Glomerular visceral epithelial cell (primary cell): ENCODE measurements at regions not wholly inside any gene's neighbourhood (a gene's known extent, or its start where the extent isn't known, plus 50 kb on each side); places are given as distances from the start of the nearest gene placed in this dataset.
"Not testable (repeated sequence)": the region's sequence is repeated elsewhere in the genome, so short reads cannot be mapped to it uniquely, and the experiment has no call there.

Source experiments
- DNase-seq: peaks from one replicate; pipeline ENCODE4 v3.0.0-alpha.2; 2016; ENCODE audit errors: extremely low spot score

DNA sequence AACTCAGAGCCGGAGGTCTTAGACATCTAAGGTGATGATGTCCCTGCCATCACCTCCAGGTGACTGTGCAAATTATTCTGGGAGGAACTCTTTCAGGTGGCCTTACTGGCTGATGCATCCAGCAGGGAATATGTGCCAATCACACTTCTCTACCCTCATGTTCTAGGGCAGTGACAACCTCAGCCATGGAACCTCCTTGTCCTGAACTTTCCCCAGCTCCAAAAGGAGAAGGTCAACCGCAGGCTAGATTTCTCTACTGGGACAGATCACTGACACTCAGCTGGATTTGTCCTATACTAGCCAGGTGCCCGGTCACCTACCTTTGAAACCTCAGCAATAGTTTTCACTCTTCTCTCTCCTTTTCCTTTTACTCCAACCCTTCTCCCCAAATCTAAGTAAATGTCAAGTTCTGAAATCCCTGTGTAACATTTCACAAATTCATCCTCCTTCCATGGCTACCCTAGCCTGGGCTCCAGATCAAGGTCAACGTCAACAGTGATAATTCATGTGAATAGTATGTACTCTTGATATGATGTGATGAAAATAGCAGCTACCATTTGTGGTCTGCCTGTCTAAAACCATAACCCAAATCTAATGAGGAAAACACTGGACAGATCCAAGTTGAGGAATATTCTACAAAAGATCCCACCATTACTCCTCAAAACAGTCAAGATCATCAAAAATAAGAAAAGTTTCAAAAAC is 115.0 kb upstream of the EGLN3 start:
- DNase-seq = no peak

- DNase-seq = no peak
Measured at GRCh38 chr14:34065236-34065635, 114.4 kb upstream of the EGLN3 start.

DNA sequence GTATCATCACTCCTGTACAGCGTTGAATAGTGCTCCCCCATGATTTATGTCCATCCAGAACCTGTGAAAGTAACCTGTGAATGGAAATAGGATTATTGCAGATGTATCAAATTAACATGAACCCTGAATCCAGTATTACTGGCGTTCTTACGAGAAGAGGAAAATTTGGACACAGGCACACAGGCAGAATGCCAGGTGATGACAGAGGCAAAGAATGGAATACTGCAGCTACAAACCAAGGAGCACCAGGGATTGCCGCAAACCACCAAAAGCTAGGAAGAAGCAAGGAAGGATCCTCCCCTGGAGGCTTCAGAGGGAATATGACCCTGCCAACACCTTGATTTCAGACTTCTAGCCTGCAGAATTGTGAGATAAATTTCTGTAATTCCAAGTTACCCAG is 113.5 kb upstream of the EGLN3 start:
- no peak for DNase-seq

- DNase-seq = no peak
Measured at GRCh38 chr14:34063470-34064164, 112.7 kb upstream of the EGLN3 start.

DNA sequence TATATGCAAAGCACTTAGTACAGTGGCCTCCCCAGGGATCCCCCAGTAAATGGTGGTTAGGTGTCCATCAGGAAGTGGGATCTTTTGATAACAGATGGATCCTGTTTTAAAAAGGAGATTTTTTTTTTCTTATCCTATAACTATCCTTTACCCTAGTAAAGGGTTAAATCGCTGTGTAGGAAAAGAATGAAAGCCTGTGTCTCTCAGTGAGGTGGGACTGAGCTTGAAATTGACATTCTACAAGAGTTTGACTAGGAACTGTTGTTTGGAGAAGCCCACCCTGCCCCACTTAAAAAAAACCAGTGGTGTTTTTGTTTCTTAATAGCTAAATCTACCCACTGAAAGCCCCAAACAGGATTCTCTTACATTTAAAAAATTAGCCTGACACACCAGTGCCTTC is 112.2 kb upstream of the EGLN3 start:
- DNase-seq = no peak

- no peak for DNase-seq
Measured at GRCh38 chr14:34062353-34062973, 111.6 kb upstream of the EGLN3 start.

GRCh38 chr14:34060651-34060999 is 109.8 kb upstream of the EGLN3 start:
- no peak for DNase-seq

DNA sequence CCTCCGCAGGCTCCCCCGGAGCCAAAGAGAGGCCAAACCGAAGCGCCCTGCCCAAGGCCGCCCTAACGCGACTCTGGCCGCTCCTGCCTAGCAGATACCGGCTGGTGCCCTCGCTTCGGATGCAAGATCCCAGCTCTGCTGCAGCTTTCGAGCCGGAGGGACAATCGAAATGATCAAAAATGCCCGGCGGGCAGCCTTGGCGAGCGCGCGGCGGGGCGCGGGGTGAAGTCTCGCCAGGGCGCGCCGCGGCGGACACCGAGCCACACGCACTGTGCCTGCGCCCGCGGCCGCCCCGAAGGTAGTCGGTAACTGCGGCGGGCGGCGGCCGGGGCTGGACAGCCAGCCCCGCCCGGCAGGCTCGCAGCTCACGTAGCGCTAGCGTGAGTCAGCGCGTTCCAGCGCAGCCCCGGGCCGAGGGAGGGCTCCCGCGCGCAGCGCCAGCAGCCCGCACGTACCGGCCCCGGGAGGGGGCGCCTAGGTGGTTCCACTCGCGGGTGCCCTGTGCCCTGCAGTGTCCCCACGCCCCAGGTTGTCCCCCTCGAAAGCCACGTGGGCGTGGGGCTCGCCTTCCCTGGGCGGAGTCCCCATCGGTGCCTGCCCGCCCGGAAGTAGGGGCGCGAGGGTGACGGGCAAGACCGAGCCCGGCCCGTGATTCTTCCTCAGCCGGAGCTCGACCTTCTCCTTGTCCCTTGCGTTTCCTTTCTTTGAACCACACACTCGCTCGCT is 109.2 kb upstream of the EGLN3 start:
- peak; percentile 73 for DNase-seq

GRCh38 chr14:34059037-34059924 is 108.4 kb upstream of the EGLN3 start:
- peak; percentile 35 for DNase-seq

GRCh38 chr14:34058510-34058909 is 107.6 kb upstream of the EGLN3 start:
- no peak for DNase-seq

- DNase-seq = no peak
Measured at GRCh38 chr14:34056046-34056445, 105.2 kb upstream of the EGLN3 start.

GRCh38 chr14:34055157-34055950 is 104.5 kb upstream of the EGLN3 start:
- no peak for DNase-seq

- DNase-seq = peak; percentile 35
Measured at GRCh38 chr14:34053666-34054065, 102.8 kb upstream of the EGLN3 start.

GRCh38 chr14:34052658-34053014 is 101.8 kb upstream of the EGLN3 start:
- DNase-seq = peak; percentile 86

GRCh38 chr14:34051966-34052657 is 101.2 kb upstream of the EGLN3 start:
- peak; percentile 84 for DNase-seq

- DNase-seq = peak; percentile 25
Measured at GRCh38 chr14:34050606-34051005, 99.7 kb upstream of the EGLN3 start.

DNA sequence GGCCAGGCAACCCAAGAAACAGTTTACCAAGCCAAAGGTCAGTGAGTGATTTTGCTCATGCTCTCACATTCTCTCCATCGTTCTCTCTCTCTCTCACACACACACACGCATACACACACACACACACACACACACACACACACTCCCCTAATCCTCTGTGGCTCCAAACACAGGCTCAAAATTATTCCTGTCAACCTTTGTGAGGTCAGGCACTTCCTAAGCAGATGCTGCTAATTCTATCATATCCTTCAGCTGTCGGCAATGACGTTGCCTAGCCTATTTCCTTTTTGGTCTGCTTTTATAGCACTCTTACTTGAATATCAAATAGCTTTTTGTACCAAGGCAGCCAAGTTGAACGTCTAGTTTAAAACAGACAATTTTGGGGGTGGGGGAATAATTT is 98.9 kb upstream of the EGLN3 start:
- no peak for DNase-seq

- DNase-seq = not testable (repeated sequence)
Measured at GRCh38 chr14:34049187-34049586, 98.3 kb upstream of the EGLN3 start.

- DNase-seq = no peak
Measured at GRCh38 chr14:34046799-34047520, 96.1 kb upstream of the EGLN3 start.
